H1 (cell line): ENCODE measurements at regions not wholly inside any gene's neighbourhood (a gene's known extent, or its start where the extent isn't known, plus 50 kb on each side); places are given as distances from the start of the nearest gene placed in this dataset.
A peak's percentile ranks its signal among the peaks of the same experiment; 100 is the strongest.

ENCODE experiments used
- POLR2A ChIP-seq, 2 experiments: IDR thresholded peaks; 1 replicate in 1 of 2; 2 replicates in 1 of 2; pipeline ENCODE4 v1.6.1; 2011; ENCODE audit warnings: low read depth in 2 of 2, low read length in 2 of 2, mild to moderate bottlenecking in 2 of 2; ENCODE audit errors: control extremely low read depth in 1 of 2
- RAD21 ChIP-seq, 2 experiments: IDR thresholded peaks in 1 of 2; conservative IDR thresholded peaks in 1 of 2; 2 replicates each; pipeline ENCODE4 v1.6.1; 2011; ENCODE audit warnings: low read depth in 2 of 2, low read length in 2 of 2, improper control_type of control experiment in 1 of 2, inconsistent platforms in 1 of 2, mild to moderate bottlenecking in 1 of 2, moderate library complexity in 1 of 2
- SIRT6 ChIP-seq: IDR thresholded peaks from one replicate; pipeline ENCODE4 v1.7.1; 2012; ENCODE audit warnings: low read length, inconsistent platforms
- SIX5 ChIP-seq: IDR thresholded peaks from 2 replicates; pipeline ENCODE4 v1.6.1; 2011; ENCODE audit warnings: mild to moderate bottlenecking, low read depth, low read length
- TCF12 ChIP-seq: IDR thresholded peaks from 2 replicates; pipeline ENCODE4 v1.6.1; 2011; ENCODE audit warnings: low read depth, mild to moderate bottlenecking, low read length
- TF ChIP-seq, protein P1 (sequence below), 3 experiments: IDR thresholded peaks; 1 replicate in 2 of 3; 2 replicates in 1 of 3; pipeline versions ENCODE4 v1.5.1 to v1.6.1; 2011; ENCODE audit warnings: low read length in 3 of 3, mild to moderate bottlenecking in 3 of 3, inconsistent platforms in 2 of 3, low read depth in 1 of 3, moderate library complexity in 1 of 3; ENCODE audit not compliant: insufficient read depth in 1 of 3; ENCODE audit errors: control extremely low read depth in 1 of 3

DNA sequence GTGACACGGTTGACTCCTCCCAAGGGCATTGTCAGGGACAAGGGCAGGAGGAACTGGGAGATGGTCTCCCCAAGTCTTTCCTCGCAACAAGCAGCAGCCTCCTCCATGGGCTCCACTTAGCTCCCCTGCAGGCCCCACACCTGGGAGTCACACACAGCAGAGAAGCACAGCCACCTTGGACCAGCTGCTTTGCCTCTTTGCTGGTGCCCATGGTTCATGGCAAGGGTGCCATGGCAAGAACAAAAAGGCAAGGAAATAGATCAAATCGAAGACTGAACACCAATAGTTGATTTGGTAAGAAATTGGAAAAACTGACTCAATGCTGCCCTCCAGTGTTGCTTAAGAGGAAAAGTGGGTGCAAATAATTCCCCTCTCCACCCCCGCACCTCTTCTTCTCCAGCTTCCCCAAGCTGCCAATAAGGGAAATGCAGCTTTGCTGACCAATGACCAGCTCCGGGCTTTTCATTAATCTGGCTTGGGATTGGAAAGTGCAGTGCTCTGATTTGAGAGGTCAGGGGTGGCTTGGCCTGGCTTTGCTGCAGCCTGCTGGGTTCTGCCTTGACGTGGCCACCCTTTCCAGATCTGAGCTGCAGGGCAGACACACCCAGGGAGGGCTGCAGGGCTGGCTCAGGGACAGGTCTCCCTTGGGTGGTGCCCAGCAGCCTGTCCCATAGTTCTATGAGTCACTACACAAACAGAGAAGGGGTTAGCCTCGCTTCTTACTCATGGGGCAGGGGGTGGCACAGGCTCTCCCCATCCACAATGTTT lies 162.0 kb downstream of the KLF13 start (continued):
- TF ChIP-seq, protein P1, sequence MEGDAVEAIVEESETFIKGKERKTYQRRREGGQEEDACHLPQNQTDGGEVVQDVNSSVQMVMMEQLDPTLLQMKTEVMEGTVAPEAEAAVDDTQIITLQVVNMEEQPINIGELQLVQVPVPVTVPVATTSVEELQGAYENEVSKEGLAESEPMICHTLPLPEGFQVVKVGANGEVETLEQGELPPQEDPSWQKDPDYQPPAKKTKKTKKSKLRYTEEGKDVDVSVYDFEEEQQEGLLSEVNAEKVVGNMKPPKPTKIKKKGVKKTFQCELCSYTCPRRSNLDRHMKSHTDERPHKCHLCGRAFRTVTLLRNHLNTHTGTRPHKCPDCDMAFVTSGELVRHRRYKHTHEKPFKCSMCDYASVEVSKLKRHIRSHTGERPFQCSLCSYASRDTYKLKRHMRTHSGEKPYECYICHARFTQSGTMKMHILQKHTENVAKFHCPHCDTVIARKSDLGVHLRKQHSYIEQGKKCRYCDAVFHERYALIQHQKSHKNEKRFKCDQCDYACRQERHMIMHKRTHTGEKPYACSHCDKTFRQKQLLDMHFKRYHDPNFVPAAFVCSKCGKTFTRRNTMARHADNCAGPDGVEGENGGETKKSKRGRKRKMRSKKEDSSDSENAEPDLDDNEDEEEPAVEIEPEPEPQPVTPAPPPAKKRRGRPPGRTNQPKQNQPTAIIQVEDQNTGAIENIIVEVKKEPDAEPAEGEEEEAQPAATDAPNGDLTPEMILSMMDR (IDR thresholded peaks at IDR 0.05; ENCODE audit: control extremely low read depth in 1 of 3, insufficient read depth in 1 of 3, low read depth in 1 of 3, low read length in 3 of 3) = peak; percentile 56 to 99 (median 93)
- no peak for TF ChIP-seq SIRT6
- TF ChIP-seq SIX5 = no peak
- peak; percentile 81 to 85 for TF ChIP-seq RAD21 (IDR thresholded peaks at IDR 0.05 in 1 of 2, conservative IDR thresholded peaks at IDR 0.05 in 1 of 2; ENCODE audit: low read depth in 2 of 2, low read length in 2 of 2)
- TF ChIP-seq TCF12 = no peak
- no peak for TF ChIP-seq POLR2A (IDR thresholded peaks at IDR 0.05; ENCODE audit: control extremely low read depth in 1 of 2, low read depth in 2 of 2, low read length in 2 of 2)
